GM12891 (cell line): ENCODE measurements at regions not wholly inside any gene's neighbourhood (a gene's known extent, or its start where the extent isn't known, plus 50 kb on each side); places are given as distances from the start of the nearest gene placed in this dataset.

Source experiments
- DNase-seq: peaks from one replicate; pipeline ENCODE4 v3.0.0; 2011; ENCODE audit warnings: low spot score; ENCODE audit not compliant: insufficient read length
- FAIRE-seq: peaks from 2 replicates; lab custom pipeline; 2011; peaks lifted over from hg19 to GRCh38; lab: Jason Lieb, UNC
- PAX5 ChIP-seq: IDR thresholded peaks from 2 replicates; pipeline ENCODE4 v1.6.1; 2011; ENCODE audit warnings: low read length, moderate library complexity, mild to moderate bottlenecking; ENCODE audit not compliant: insufficient read depth, severe bottlenecking
- POLR2A ChIP-seq: IDR thresholded peaks from 2 replicates; pipeline ENCODE4 v1.6.1; 2011; ENCODE audit warnings: low read depth, low read length, control low read depth
- POLR2AphosphoS5 ChIP-seq: IDR thresholded peaks from 2 replicates; pipeline ENCODE4 v1.6.1; 2011; ENCODE audit warnings: low read depth, low read length, control low read depth
- POU2F2 ChIP-seq: IDR thresholded peaks from 2 replicates; pipeline ENCODE4 v1.6.1; 2011; ENCODE audit warnings: low read depth, mild to moderate bottlenecking, control low read depth, low read length, moderate library complexity
- SPI1 ChIP-seq: IDR thresholded peaks from 2 replicates; pipeline ENCODE4 v1.6.1; 2011; ENCODE audit warnings: low read depth, low read length, control low read depth
- TAF1 ChIP-seq: IDR thresholded peaks from 2 replicates; pipeline ENCODE4 v1.6.1; 2011; ENCODE audit warnings: low read depth, low read length, control low read depth

GRCh38 chr15:67892559-67893377, 52.9 kb upstream of the RNU6-1 start:
- TF ChIP-seq POLR2A (no peak), TAF1 (no peak), POLR2AphosphoS5 (no peak), PAX5 (no peak), POU2F2 (no peak), SPI1 (no peak)
- DNase-seq, result no peak
- FAIRE-seq, result no peak

- DNase-seq (no peak), FAIRE-seq (no peak)
- TF ChIP-seq POU2F2, result no peak
- no peak for TF ChIP-seq POLR2AphosphoS5
- TF ChIP-seq PAX5, result no peak
- no peak for TF ChIP-seq POLR2A
- TF ChIP-seq SPI1, result no peak
- TF ChIP-seq TAF1, result no peak
Measured at GRCh38 chr15:67895237-67895636, 55.4 kb upstream of the RNU6-1 start.

GRCh38 chr15:67897646-67898339, 57.9 kb upstream of the RNU6-1 start:
- DNase-seq (no peak), FAIRE-seq (peak; percentile 48)
- TF ChIP-seq POU2F2 (no peak), SPI1 (no peak), TAF1 (no peak), PAX5 (no peak), POLR2A (no peak), POLR2AphosphoS5 (no peak)

- DNase-seq (no peak), FAIRE-seq (no peak)
- TF ChIP-seq SPI1 (no peak), POU2F2 (no peak), POLR2A (no peak), POLR2AphosphoS5 (no peak), PAX5 (no peak), TAF1 (no peak)
Measured at GRCh38 chr15:67899596-67900283, 59.9 kb upstream of the RNU6-1 start.

- DNase-seq, result no peak
- no peak for TF ChIP-seq POU2F2
- TF ChIP-seq POLR2A, result no peak
- TF ChIP-seq POLR2AphosphoS5, result no peak
- TF ChIP-seq PAX5, result no peak
- TF ChIP-seq TAF1, result no peak
- no peak for TF ChIP-seq SPI1
- no peak for FAIRE-seq
Measured at GRCh38 chr15:67900621-67901147, 60.8 kb upstream of the RNU6-1 start.

- DNase-seq (no peak), FAIRE-seq (no peak)
- TF ChIP-seq POU2F2 (no peak), TAF1 (no peak), PAX5 (no peak), POLR2AphosphoS5 (no peak), POLR2A (no peak), SPI1 (no peak)
Measured at GRCh38 chr15:67901922-67902321, 62.1 kb upstream of the RNU6-1 start.

- FAIRE-seq (no peak), DNase-seq (no peak)
- TF ChIP-seq PAX5, result no peak
- TF ChIP-seq POU2F2, result no peak
- TF ChIP-seq SPI1, result no peak
- TF ChIP-seq TAF1, result no peak
- TF ChIP-seq POLR2A, result no peak
- TF ChIP-seq POLR2AphosphoS5, result no peak
Measured at GRCh38 chr15:67902579-67903009, 62.7 kb upstream of the RNU6-1 start.

- TF ChIP-seq PAX5 (no peak), POLR2AphosphoS5 (no peak)
- DNase-seq (no peak), FAIRE-seq (no peak)
Measured at GRCh38 chr15:67903708-67904107, 63.9 kb upstream of the RNU6-1 start.

GRCh38 chr15:67905628-67906027, 65.8 kb upstream of the RNU6-1 start:
- FAIRE-seq (no peak), DNase-seq (no peak)
- TF ChIP-seq TAF1, result no peak
- TF ChIP-seq SPI1, result no peak
- no peak for TF ChIP-seq POU2F2
- TF ChIP-seq POLR2AphosphoS5, result no peak
- TF ChIP-seq PAX5, result no peak
- no peak for TF ChIP-seq POLR2A
